Cardiac muscle cell (in vitro differentiated cells and primary cell): ENCODE measurements at regions not wholly inside any gene's neighbourhood (a gene's known extent, or its start where the extent isn't known, plus 50 kb on each side); places are given as distances from the start of the nearest gene placed in this dataset.

Experiments used
- DNase-seq, 2 donors: peaks; one replicate each; pipeline versions ENCODE4 v3.0.0 to v3.0.0-alpha.2; 2010 to 2017; ENCODE audit warnings: low read depth in 1 of 2, low spot score in 1 of 2
- H3K27ac ChIP-seq: fragments of 200-600 bp; sonication (generic); 2 replicates; pipeline ENCODE4 v1.5.1; 2016
- H3K27me3 ChIP-seq: fragments of 200-600 bp; sonication (generic); 2 replicates; pipeline ENCODE4 v1.6.0; 2016; ENCODE audit warnings: control low read depth
- H3K36me3 ChIP-seq: fragments of 200-600 bp; sonication (generic); 2 replicates; pipeline ENCODE4 v1.5.1; 2016; ENCODE audit warnings: control low read depth
- H3K4me1 ChIP-seq: fragments of 200-600 bp; sonication (generic); 2 replicates; pipeline ENCODE4 v1.8.1; 2017; ENCODE audit warnings: low read depth, mild to moderate bottlenecking, mixed run types
- H3K4me3 ChIP-seq: fragments of 200-600 bp; sonication (generic); 2 replicates; pipeline ENCODE4 v1.5.1; 2016; ENCODE audit warnings: mild to moderate bottlenecking
- H3K9me3 ChIP-seq: fragments of 200-600 bp; sonication (generic); 2 replicates; pipeline ENCODE4 v1.5.1; 2017; ENCODE audit warnings: low read depth, mild to moderate bottlenecking, control low read depth
- CTCF ChIP-seq: IDR thresholded peaks from 2 replicates; pipeline ENCODE4 v1.5.1; 2012; ENCODE audit warnings: low read depth, mild to moderate bottlenecking, low read length

- TF ChIP-seq CTCF: no peak
- no peaks in the 10 kb centered on the region for H3K36me3 ChIP-seq
- H3K4me3 ChIP-seq: no peak overlapping the region
- peaks cover 16% of the 10 kb centered on the region for H3K4me1 ChIP-seq
- no peaks in the 10 kb centered on the region for H3K27me3 ChIP-seq
- DNase-seq: no peak
- no peak overlapping the region for H3K27ac ChIP-seq
- no peaks in the 10 kb centered on the region for H3K9me3 ChIP-seq
These were observed 117.5 kb upstream of the HMGCLL1 start for GRCh38 chr6:55696501-55696900.

GRCh38 chr6:55696041-55696440 is 117.0 kb upstream of the HMGCLL1 start:
- no peak for TF ChIP-seq CTCF
- no peak overlapping the region for H3K27ac ChIP-seq
- no peak overlapping the region for H3K4me3 ChIP-seq
- no peak for DNase-seq
- H3K9me3 ChIP-seq: no peaks in the 10 kb centered on the region
- no peaks in the 10 kb centered on the region for H3K36me3 ChIP-seq
- H3K4me1 ChIP-seq: peaks cover 16% of the 10 kb centered on the region
- no peaks in the 10 kb centered on the region for H3K27me3 ChIP-seq

- no peaks in the 10 kb centered on the region for H3K9me3 ChIP-seq
- H3K4me3 ChIP-seq: no peak overlapping the region
- H3K27me3 ChIP-seq: no peaks in the 10 kb centered on the region
- no peak overlapping the region for H3K27ac ChIP-seq
- peaks cover 16% of the 10 kb centered on the region for H3K4me1 ChIP-seq
- H3K36me3 ChIP-seq: no peaks in the 10 kb centered on the region
- TF ChIP-seq CTCF: no peak
- DNase-seq: no peak
These were observed 115.8 kb upstream of the HMGCLL1 start for GRCh38 chr6:55694759-55695158.

GRCh38 chr6:55694148-55694547 is 115.2 kb upstream of the HMGCLL1 start:
- H3K27ac ChIP-seq: peak overlapping the region; percentile 72
- H3K9me3 ChIP-seq: no peaks in the 10 kb centered on the region
- H3K36me3 ChIP-seq: no peaks in the 10 kb centered on the region
- H3K27me3 ChIP-seq: no peaks in the 10 kb centered on the region
- H3K4me1 ChIP-seq: peaks cover 16% of the 10 kb centered on the region
- peak; percentile 82 to 95 for DNase-seq
- no peak overlapping the region for H3K4me3 ChIP-seq
- TF ChIP-seq CTCF: no peak

- Histone ChIP-seq H3K4me3 (no peak overlapping the region), H3K4me1 (peaks cover 13% of the 10 kb centered on the region), H3K27ac (no peak overlapping the region), H3K27me3 (no peaks in the 10 kb centered on the region), H3K36me3 (no peaks in the 10 kb centered on the region), H3K9me3 (no peaks in the 10 kb centered on the region)
- no peak for TF ChIP-seq CTCF
- no peak for DNase-seq
These were observed 100.5 kb upstream of the HMGCLL1 start for GRCh38 chr6:55679503-55679902.
